Activated CD4-positive, alpha-beta T cell treated with anti-CD3 and anti-CD28 coated beads for 48 hours (primary cell): ENCODE measurements at regions not wholly inside any gene's neighbourhood (a gene's known extent, or its start where the extent isn't known, plus 50 kb on each side); places are given as distances from the start of the nearest gene placed in this dataset.
A peak's percentile ranks its signal among the peaks of the same experiment; 100 is the strongest.

Experiments
- DNase-seq: peaks from one replicate; pipeline ENCODE4 v3.0.0-alpha.2; 2020

GRCh38 chr21:35234725-35235124 lies 185.6 kb upstream of the RUNX1 start:
- DNase-seq = no peak

GRCh38 chr21:35233756-35234155 lies 184.7 kb upstream of the RUNX1 start:
- DNase-seq = no peak

GRCh38 chr21:35232545-35233176 lies 183.6 kb upstream of the RUNX1 start:
- no peak for DNase-seq

- DNase-seq = no peak
Observed at GRCh38 chr21:35231090-35231489, 182.0 kb upstream of the RUNX1 start.

- no peak for DNase-seq
Observed at GRCh38 chr21:35229290-35229689, 180.2 kb upstream of the RUNX1 start.

- no peak for DNase-seq
Observed at GRCh38 chr21:35227786-35228185, 178.7 kb upstream of the RUNX1 start.

DNA sequence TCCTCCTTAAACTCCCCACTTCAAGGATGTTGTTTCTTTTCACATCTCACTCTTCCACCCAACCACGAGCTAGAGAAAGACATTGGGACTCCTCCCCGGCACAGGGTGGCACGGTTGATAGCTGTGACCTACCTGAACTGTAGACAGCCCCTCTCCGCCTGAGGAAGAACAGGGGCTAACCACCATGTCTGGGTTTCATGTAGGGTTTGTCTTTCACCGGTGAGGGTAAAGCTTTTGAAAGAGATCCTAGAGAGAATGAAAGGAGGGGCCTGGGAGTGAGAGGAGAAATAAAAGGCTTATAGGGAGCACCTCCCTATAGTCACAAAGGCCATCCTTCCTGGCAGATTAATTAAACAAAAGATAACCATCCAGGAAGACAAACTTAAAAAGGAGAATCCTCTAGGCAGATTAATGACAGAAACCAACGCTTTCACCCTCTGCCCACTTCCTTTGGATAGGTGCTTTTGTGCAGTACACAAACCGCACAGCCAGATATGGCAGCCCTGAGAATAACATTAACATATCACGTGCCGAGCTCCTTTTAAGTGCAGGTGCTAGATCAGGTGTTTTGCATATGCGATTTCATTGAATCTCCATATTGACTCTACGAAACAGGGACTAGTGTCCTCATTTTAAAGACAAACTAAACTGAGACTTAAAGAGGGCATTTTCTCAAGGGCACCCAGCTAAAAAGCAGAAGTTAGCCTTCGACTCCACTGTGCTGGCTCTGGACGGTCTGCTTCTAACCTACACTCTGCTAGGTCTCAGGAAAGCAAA lies 178.1 kb upstream of the RUNX1 start:
- DNase-seq = peak; percentile 63

DNA sequence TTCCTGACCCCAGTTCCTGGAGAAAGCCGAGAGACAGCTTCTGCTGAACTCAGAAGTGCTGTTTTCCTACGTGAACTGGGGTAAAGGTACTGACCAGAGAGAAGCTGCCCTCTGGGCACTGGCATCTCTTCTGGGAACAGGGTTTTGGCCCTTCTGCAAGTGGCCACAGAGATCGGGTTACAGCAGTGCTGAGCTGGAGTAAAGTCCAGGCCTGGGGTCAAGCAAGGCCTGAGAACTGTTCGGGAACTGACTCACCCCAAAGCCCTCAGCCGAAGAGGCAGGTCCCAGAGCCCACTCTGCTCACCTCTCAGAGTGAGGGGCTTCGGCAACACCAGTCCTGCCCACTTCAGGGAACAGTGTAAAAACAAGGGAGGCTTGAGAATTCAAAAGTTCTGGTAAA lies 177.2 kb upstream of the RUNX1 start:
- no peak for DNase-seq

- DNase-seq = no peak
Observed at GRCh38 chr21:35225573-35225972, 176.5 kb upstream of the RUNX1 start.

- DNase-seq = no peak
Observed at GRCh38 chr21:35223480-35224156, 174.5 kb upstream of the RUNX1 start.

GRCh38 chr21:35222541-35222941 lies 173.4 kb upstream of the RUNX1 start:
- DNase-seq = peak; percentile 52

DNA sequence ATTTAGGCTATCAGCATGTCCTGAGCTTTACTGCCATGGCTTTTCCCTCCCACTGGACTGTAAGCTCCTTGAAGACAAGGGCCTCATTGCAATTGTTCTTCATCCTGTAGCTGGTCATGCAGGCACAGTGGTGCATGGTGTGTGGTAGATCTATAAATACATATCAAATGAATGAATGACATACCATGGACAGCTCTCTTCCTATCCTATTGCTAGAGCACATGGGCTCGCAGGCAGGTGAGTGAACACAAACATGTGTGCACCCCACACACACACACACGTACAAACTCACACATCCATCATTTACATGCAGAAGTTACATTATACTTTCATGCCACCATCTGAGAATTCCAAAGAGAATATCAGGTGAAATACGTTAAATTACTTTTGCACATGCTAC lies 172.9 kb upstream of the RUNX1 start:
- no peak for DNase-seq

DNA sequence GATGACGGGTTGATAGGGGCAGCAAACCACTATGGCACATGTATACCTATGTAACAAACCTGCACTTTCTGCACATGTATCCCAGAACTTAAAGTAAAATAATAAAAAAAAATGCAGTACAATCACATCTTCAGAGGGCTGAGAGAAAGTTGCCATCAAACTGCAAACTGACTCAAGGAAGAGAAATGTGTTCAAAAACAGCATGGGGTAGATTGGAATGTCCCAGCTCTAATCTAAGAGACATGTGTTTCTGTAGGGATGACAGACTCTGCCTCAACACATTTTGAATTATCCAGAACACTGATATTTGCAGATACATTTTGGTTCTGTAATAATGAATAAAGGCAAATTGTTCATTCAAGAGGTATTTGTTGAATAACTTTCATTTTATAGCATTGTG lies 171.2 kb upstream of the RUNX1 start:
- DNase-seq = no peak

- DNase-seq = no peak
Observed at GRCh38 chr21:35219719-35220118, 170.6 kb upstream of the RUNX1 start.

DNA sequence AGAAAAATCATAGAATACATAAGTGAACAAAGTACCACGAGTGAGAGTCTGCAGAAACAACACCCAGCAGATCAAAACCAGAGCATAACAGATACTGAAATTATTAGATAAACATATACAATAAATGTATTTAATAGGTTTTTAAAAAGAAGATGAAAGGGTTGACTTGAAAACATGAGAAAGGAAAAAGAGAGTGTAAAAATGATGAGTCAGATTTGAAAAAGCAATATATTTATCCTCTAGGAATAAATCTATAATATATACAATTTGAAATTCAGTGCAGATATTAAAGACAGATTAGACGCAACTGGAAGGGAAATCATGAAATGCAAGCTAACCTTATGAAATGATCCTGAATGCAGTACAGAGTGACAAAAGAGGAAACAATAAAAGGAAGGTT lies 170.2 kb upstream of the RUNX1 start:
- DNase-seq = no peak

DNA sequence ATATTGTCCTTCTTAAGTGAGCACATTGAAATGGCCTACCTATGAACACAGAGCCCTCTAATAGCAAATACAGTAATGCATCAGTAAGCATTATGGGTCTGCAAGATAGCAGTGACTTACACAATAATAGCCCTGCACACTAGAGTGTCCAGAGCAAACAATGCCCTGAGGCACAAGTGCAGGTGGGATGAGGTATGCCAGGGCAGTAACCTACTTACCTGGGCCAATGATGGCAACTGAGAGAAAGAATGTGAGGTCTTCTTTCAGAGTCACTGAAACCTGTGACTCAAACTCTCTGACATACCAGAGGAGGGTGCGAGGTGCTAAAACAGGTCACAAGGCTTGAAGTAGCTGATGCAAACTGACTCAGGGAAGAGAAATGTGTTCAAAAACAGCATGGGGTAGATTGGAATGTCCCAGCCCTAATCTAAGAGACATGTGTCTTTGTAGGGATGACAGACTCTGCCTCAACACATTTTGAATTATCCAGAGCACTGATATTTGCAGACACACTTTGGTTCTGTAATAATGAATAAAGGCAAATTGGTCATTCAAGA lies 168.5 kb upstream of the RUNX1 start:
- peak; percentile 62 for DNase-seq

GRCh38 chr21:35216996-35217395 lies 167.9 kb upstream of the RUNX1 start:
- no peak for DNase-seq

DNA sequence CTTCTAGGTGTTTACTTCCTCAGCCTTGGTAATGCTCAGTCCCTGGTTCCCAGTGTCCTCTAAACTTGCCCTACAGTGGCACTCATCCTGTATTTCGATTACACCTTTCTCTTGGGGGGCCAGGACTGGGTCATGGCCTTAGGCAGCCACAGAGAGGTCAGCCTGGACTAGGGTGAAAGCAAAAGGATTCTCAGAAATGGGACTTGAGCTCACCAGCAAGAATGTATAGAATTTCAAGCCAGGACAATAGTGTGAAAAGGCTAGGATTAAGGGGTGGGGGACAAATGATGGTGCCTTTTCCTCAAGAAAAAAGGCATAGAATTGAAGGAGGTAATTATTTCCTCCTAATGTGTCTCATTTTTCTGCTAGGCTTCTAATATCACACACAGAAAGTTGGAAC lies 166.8 kb upstream of the RUNX1 start:
- DNase-seq = no peak

DNA sequence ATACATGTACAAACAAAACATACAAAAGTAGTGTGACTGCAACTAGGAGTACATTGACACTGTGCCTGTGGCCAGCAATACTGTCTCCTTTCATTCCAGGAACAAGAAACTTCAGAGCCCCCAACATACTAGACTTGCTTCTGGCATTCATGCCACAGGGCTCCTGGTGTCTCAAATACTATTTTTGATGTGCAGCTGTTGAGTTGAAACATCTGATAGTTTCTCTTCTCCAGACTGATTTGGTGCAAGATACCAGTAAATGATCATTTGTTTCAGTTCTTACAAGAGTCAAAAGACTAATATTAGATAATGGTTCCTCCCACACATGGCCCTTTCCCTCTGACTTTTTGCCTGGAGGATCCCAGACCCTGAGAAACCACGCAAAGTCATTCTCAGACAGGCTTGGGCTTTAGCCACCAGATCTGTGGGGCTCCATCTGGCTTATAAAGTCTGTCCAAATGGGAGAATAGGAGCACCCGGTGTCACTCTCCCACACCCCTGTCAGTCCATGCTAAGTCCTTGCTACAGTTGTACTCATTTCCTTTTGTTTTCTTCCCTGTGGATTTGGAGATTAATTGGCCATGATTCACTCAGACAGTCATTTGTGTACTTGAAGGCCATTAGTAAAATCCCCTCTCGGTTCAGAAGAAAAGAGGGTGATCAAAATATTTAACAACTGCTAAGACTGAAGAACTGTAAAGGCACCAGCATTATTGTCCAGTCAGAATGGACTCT lies 163.5 kb upstream of the RUNX1 start:
- no peak for DNase-seq

- DNase-seq = no peak
Observed at GRCh38 chr21:35211782-35212181, 162.7 kb upstream of the RUNX1 start.

DNA sequence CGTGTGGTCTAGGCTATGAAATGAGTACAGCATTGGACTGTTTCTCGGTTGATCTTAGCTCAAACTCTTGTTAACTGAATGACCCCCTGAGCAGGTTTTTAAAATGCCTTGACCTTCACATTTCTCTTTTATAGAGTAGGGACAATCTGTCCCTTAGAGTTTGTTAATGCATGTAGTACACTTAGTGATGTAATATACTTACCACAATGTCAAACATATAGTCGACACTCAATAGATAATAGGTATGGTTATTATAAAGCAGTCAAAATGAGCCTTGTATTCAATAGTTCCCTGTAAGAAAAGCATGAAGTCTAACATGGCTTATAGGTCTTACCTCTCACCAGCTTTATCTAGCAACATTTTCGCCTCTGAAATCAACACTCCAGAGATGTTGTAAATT lies 161.0 kb upstream of the RUNX1 start:
- DNase-seq = no peak

- DNase-seq = no peak
Observed at GRCh38 chr21:35208810-35209517, 159.9 kb upstream of the RUNX1 start.

DNA sequence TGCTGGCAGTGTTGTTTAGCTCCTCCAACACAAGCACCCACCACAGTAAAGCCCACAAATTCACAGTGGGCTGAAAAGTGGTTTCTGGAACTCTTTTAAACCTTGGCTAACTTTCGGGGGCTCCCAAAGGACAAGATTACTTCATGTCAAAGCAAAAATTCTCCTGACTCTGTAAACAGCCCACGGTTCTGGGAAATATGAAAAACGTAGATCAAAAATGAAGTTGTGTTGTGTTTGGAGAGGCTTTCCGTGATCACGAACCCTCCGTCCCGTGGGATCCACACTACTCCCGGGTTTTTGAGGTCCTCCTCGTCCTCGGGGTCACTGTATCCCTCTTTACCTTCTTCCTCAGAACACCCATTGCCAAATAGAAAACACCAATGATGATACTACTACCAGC lies 159.0 kb upstream of the RUNX1 start:
- no peak for DNase-seq
